ENCODE measurements at regions not wholly inside any gene's neighbourhood (a gene's known extent, or its start where the extent isn't known, plus 50 kb on each side); places are given as distances from the start of the nearest gene placed in this dataset.

GRCh38 chr11:112464949-112465348 is 204.3 kb upstream of the PLET1 start:
- no peak for TF ChIP-seq CTCF (IDR thresholded peaks at IDR 0.05)
- TF ChIP-seq POLR2A (IDR thresholded peaks at IDR 0.05) = no peak

Data from testis (tissue), 2 donors.